Neural crest cell (in vitro differentiated cells): ENCODE measurements at regions not wholly inside any gene's neighbourhood (a gene's known extent, or its start where the extent isn't known, plus 50 kb on each side); places are given as distances from the start of the nearest gene placed in this dataset.

ENCODE experiments used
- DNase-seq: peaks from one replicate; pipeline ENCODE4 v3.0.0; 2021; ENCODE audit warnings: low read depth, mixed read lengths, low spot score
- H3K27ac Mint-ChIP-seq: one replicate; pipeline ENCODE4 v1.8.0; 2021; ENCODE audit warnings: mild to moderate bottlenecking, mixed read lengths; ENCODE audit not compliant: unreplicated experiment
- H3K27me3 Mint-ChIP-seq: 2 replicates; pipeline ENCODE4 v1.8.0; 2021; ENCODE audit warnings: low read depth, mild to moderate bottlenecking, mixed read lengths
- H3K36me3 Mint-ChIP-seq: 2 replicates; pipeline ENCODE4 v1.8.0; 2021; ENCODE audit warnings: low read depth, mild to moderate bottlenecking, mixed read lengths
- H3K4me1 Mint-ChIP-seq: 2 replicates; pipeline ENCODE4 v1.8.0; 2021; ENCODE audit warnings: mixed read lengths
- H3K4me3 Mint-ChIP-seq: one replicate; pipeline ENCODE4 v1.8.0; 2021; ENCODE audit warnings: mild to moderate bottlenecking, mixed read lengths
- H3K9me3 Mint-ChIP-seq: 2 replicates; pipeline ENCODE4 v1.8.0; 2021; ENCODE audit warnings: mixed read lengths
- TF ChIP-seq, protein P1 (sequence below): fragments of 200-600 bp; sonication (generic); conservative IDR thresholded peaks from 2 replicates; pipeline ENCODE4 v1.5.0; 2021; ENCODE audit warnings: antibody characterized with exemption, mild to moderate bottlenecking

DNA sequence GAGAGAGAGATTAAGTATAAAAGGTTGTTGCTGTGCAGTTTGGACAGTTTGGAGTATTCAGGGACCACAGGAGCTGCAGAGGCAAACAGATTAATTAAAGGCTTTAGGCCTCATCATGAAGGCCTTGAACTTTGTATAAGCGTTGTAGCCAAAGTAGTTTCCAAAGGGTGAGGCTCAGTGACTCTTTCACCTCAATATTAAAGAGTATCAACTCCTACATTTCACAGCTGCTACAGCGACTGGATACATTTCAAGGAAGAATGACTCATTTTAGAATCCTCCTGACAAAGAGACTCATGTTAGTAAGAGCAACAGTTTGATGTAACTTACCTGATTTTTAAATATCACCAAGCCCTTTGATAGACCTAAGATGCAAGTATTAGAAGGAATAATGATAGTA lies 355.5 kb downstream of the HLX start:
- Mint-ChIP-seq H3K4me1 (no peaks in the 10 kb centered on the region), H3K27ac (no peak overlapping the region), H3K9me3 (peaks cover 3% of the 10 kb centered on the region), H3K4me3 (no peak overlapping the region), H3K36me3 (no peaks in the 10 kb centered on the region), H3K27me3 (no peaks in the 10 kb centered on the region)
- no peak for DNase-seq
- TF ChIP-seq, protein P1, sequence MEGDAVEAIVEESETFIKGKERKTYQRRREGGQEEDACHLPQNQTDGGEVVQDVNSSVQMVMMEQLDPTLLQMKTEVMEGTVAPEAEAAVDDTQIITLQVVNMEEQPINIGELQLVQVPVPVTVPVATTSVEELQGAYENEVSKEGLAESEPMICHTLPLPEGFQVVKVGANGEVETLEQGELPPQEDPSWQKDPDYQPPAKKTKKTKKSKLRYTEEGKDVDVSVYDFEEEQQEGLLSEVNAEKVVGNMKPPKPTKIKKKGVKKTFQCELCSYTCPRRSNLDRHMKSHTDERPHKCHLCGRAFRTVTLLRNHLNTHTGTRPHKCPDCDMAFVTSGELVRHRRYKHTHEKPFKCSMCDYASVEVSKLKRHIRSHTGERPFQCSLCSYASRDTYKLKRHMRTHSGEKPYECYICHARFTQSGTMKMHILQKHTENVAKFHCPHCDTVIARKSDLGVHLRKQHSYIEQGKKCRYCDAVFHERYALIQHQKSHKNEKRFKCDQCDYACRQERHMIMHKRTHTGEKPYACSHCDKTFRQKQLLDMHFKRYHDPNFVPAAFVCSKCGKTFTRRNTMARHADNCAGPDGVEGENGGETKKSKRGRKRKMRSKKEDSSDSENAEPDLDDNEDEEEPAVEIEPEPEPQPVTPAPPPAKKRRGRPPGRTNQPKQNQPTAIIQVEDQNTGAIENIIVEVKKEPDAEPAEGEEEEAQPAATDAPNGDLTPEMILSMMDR = no peak

DNA sequence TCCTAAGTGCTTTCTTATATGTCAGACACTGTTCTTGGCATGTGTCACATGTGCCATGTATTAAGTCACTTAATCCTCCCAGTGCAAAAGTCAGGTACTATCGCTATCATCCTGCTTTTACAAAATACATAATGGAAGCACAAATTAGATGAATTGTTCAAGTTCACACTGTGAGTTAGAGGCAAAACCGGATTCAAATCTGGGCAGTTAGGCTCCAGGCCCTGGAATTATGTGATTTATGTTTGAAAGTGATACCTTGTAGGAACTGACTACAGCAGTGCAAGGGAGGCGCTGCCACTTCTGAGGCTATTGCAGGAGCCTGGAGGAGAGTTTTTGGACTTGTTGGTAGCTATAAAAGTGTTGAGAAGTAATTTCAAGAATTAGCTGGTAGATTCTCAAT lies 358.3 kb downstream of the HLX start:
- Mint-ChIP-seq H3K36me3 (no peaks in the 10 kb centered on the region), H3K27me3 (no peaks in the 10 kb centered on the region), H3K9me3 (peaks cover 3% of the 10 kb centered on the region), H3K4me1 (no peaks in the 10 kb centered on the region), H3K27ac (no peak overlapping the region), H3K4me3 (no peak overlapping the region)
- DNase-seq = no peak
- TF ChIP-seq, protein P1 = no peak

DNA sequence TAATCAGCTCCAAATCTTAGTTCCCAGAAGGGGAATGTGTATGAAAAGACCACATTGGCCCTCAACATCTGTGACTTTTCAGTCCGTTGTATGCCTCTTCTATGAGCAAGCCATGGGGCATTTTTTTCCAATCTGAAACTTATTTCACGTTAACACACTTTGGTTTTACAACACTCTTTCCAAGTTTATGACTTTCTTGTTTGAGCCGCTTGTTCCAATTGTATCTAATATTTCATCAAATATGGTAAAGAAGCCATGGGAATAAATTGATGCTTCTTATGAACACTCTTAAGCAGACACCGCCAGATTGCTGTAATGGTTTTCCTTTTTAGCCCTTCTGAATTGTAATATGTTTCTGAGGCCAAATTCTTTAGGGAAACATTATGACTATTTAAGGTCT lies 359.9 kb downstream of the HLX start:
- Mint-ChIP-seq H3K36me3 (no peaks in the 10 kb centered on the region), H3K4me3 (no peak overlapping the region), H3K27me3 (no peaks in the 10 kb centered on the region), H3K4me1 (no peaks in the 10 kb centered on the region), H3K9me3 (no peaks in the 10 kb centered on the region), H3K27ac (no peak overlapping the region)
- TF ChIP-seq, protein P1 = no peak
- no peak for DNase-seq

DNA sequence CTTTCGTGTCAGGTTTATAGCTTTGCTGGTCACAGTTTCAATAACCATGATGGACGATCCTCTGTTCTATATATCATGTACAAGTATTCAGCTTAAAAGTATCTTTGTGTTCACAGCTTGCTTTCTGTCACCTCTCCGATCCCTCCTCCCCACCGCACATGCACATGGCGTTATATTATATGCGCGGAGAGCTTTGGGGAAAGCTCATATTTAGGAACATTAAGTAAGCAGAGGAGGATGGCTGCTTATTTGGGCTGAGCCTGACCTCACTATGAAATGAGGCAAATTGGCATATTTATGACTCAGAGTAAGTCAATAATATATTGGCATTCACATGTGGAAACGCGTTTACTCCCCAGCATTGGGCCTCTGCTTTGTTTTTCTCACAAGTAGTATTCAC lies 360.5 kb downstream of the HLX start:
- DNase-seq = no peak
- no peaks in the 10 kb centered on the region for H3K27me3 Mint-ChIP-seq
- H3K27ac Mint-ChIP-seq = no peak overlapping the region
- no peaks in the 10 kb centered on the region for H3K36me3 Mint-ChIP-seq
- H3K4me3 Mint-ChIP-seq = no peak overlapping the region
- H3K9me3 Mint-ChIP-seq = no peaks in the 10 kb centered on the region
- TF ChIP-seq, protein P1 = no peak
- no peaks in the 10 kb centered on the region for H3K4me1 Mint-ChIP-seq

DNA sequence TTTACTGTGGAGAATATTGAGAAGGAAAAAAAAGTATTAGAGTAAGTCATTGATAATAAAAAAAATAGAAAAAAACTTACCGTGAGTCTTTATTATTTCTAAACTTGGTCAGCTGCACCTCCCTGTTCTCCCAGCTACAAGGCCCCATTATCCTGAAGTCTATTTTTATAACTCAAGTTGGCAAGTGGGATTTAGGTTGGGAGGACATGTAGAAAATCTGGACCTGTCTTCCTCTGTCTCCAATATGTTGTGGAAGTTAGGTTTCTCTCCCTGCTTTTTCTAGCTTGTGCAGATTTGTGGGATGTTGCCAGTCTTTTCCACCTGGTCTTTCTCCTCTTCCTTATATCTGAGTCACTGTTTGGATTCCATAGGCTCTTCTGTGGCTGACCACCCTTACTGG lies 361.4 kb downstream of the HLX start:
- TF ChIP-seq, protein P1 = no peak
- DNase-seq = no peak
- no peak overlapping the region for H3K27ac Mint-ChIP-seq
- no peaks in the 10 kb centered on the region for H3K4me1 Mint-ChIP-seq
- H3K9me3 Mint-ChIP-seq = no peaks in the 10 kb centered on the region
- no peaks in the 10 kb centered on the region for H3K27me3 Mint-ChIP-seq
- H3K36me3 Mint-ChIP-seq = no peaks in the 10 kb centered on the region
- no peak overlapping the region for H3K4me3 Mint-ChIP-seq

DNA sequence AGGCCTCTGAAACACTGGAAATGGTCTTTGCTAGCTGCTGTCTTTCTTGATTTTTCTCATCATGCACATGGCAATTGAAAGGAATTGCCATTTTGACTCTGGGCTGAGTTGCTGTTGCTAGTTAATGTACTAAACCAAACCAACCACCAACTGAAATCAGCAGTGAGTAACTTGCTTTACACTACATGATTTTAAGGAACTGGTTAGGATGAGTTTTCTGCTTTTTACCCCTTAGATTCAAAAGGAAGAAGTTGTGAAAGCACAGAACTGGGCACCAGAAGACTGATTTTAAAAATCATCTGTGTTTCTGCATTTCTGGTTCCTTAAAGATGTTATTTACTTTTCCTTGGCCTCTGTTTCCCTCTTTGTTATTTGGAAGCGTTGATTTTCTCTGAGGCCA lies 361.9 kb downstream of the HLX start:
- TF ChIP-seq, protein P1 = no peak
- H3K27ac Mint-ChIP-seq = no peak overlapping the region
- H3K27me3 Mint-ChIP-seq = no peaks in the 10 kb centered on the region
- no peak for DNase-seq
- no peaks in the 10 kb centered on the region for H3K36me3 Mint-ChIP-seq
- no peaks in the 10 kb centered on the region for H3K4me1 Mint-ChIP-seq
- no peak overlapping the region for H3K4me3 Mint-ChIP-seq
- no peaks in the 10 kb centered on the region for H3K9me3 Mint-ChIP-seq
